ENCODE measurements at regions not wholly inside any gene's neighbourhood (a gene's known extent, or its start where the extent isn't known, plus 50 kb on each side); places are given as distances from the start of the nearest gene placed in this dataset.

- DNase-seq (ENCODE audit: extremely low spot score) = no peak
- ChIA-PET CTCF (no interaction called here), POLR2A (no interaction called here)
- TF ChIP-seq NFRKB (IDR thresholded peaks at IDR 0.05) = no peak
- no peak for TF ChIP-seq HDGF (IDR thresholded peaks at IDR 0.05; ENCODE audit: borderline replicate concordance)
- TF ChIP-seq FOXK2 (IDR thresholded peaks at IDR 0.05) = no peak
- no peak for TF ChIP-seq SUZ12 (IDR thresholded peaks at IDR 0.05)
- TF ChIP-seq BHLHE40 (IDR thresholded peaks at IDR 0.05; ENCODE audit: borderline replicate concordance) = no peak
- no peak for TF ChIP-seq FOXM1 (IDR thresholded peaks at IDR 0.05; ENCODE audit: borderline replicate concordance)
- no peak for TF ChIP-seq PKNOX1 (IDR thresholded peaks at IDR 0.05)
- no peak for TF ChIP-seq CTBP1 (IDR thresholded peaks at IDR 0.05; ENCODE audit: borderline replicate concordance)
These were observed 252.1 kb downstream of the TSN start for GRCh38 chr2:122007577-122007976.

GRCh38 chr2:122009561-122009960 is 254.1 kb downstream of the TSN start:
- DNase-seq (ENCODE audit: extremely low spot score) = no peak
- POLR2A ChIA-PET = no interaction called here
- TF ChIP-seq HDGF (IDR thresholded peaks at IDR 0.05; ENCODE audit: borderline replicate concordance) (no peak), BHLHE40 (IDR thresholded peaks at IDR 0.05; ENCODE audit: borderline replicate concordance) (no peak), FOXM1 (IDR thresholded peaks at IDR 0.05; ENCODE audit: borderline replicate concordance) (no peak), SUZ12 (IDR thresholded peaks at IDR 0.05) (no peak), TARDBP (IDR thresholded peaks at IDR 0.05) (no peak), SP1 (IDR thresholded peaks at IDR 0.05) (no peak), L3MBTL2 (conservative IDR thresholded peaks at IDR 0.05) (no peak), LEF1 (IDR thresholded peaks at IDR 0.05; ENCODE audit: borderline replicate concordance) (no peak), FOXA1 (IDR thresholded peaks at IDR 0.05) (no peak), ARNT (IDR thresholded peaks at IDR 0.05) (no peak), FOXK2 (IDR thresholded peaks at IDR 0.05) (no peak), NFRKB (IDR thresholded peaks at IDR 0.05) (no peak), ELF4 (IDR thresholded peaks at IDR 0.05) (no peak), PKNOX1 (IDR thresholded peaks at IDR 0.05) (no peak), ZNF384 (IDR thresholded peaks at IDR 0.05) (no peak)
- CTCF ChIA-PET = no interaction called here

GRCh38 chr2:122011493-122012270 is 256.2 kb downstream of the TSN start:
- TF ChIP-seq NFRKB (IDR thresholded peaks at IDR 0.05) (no peak), SP1 (IDR thresholded peaks at IDR 0.05) (no peak)
- ChIA-PET CTCF (no interaction called here), POLR2A (no interaction called here)
- no peak for DNase-seq (ENCODE audit: extremely low spot score)

- no peak for TF ChIP-seq CTBP1 (IDR thresholded peaks at IDR 0.05; ENCODE audit: borderline replicate concordance)
- TF ChIP-seq NFRKB (IDR thresholded peaks at IDR 0.05) = no peak
- TF ChIP-seq FOXK2 (IDR thresholded peaks at IDR 0.05) = no peak
- ChIA-PET POLR2A (no interaction called here), CTCF (no interaction called here)
- no peak for DNase-seq (ENCODE audit: extremely low spot score)
These were observed 263.3 kb downstream of the TSN start for GRCh38 chr2:122018736-122019135.

GRCh38 chr2:122019724-122020123 is 264.3 kb downstream of the TSN start:
- TF ChIP-seq SUZ12 (IDR thresholded peaks at IDR 0.05) (no peak), FOXA1 (IDR thresholded peaks at IDR 0.05) (no peak), ZNF384 (IDR thresholded peaks at IDR 0.05) (no peak), LEF1 (IDR thresholded peaks at IDR 0.05; ENCODE audit: borderline replicate concordance) (no peak), FOXM1 (IDR thresholded peaks at IDR 0.05; ENCODE audit: borderline replicate concordance) (no peak), BHLHE40 (IDR thresholded peaks at IDR 0.05; ENCODE audit: borderline replicate concordance) (no peak), ELF4 (IDR thresholded peaks at IDR 0.05) (no peak), L3MBTL2 (conservative IDR thresholded peaks at IDR 0.05) (no peak), TARDBP (IDR thresholded peaks at IDR 0.05) (no peak), NFRKB (IDR thresholded peaks at IDR 0.05) (no peak), PKNOX1 (IDR thresholded peaks at IDR 0.05) (no peak), ARNT (IDR thresholded peaks at IDR 0.05) (no peak), CTBP1 (IDR thresholded peaks at IDR 0.05; ENCODE audit: borderline replicate concordance) (no peak)
- DNase-seq (ENCODE audit: extremely low spot score) = no peak
- ChIA-PET CTCF (no interaction called here), POLR2A (no interaction called here)

- no peak for DNase-seq (ENCODE audit: extremely low spot score)
- TF ChIP-seq SUZ12 (IDR thresholded peaks at IDR 0.05) (no peak), NFRKB (IDR thresholded peaks at IDR 0.05) (no peak), ZNF384 (IDR thresholded peaks at IDR 0.05) (no peak), FOXA1 (IDR thresholded peaks at IDR 0.05) (no peak), FOXK2 (IDR thresholded peaks at IDR 0.05) (no peak), L3MBTL2 (conservative IDR thresholded peaks at IDR 0.05) (no peak), ELF4 (IDR thresholded peaks at IDR 0.05) (no peak), BHLHE40 (IDR thresholded peaks at IDR 0.05; ENCODE audit: borderline replicate concordance) (no peak), ARNT (IDR thresholded peaks at IDR 0.05) (no peak), LEF1 (IDR thresholded peaks at IDR 0.05; ENCODE audit: borderline replicate concordance) (no peak), CTBP1 (IDR thresholded peaks at IDR 0.05; ENCODE audit: borderline replicate concordance) (no peak), SP1 (IDR thresholded peaks at IDR 0.05) (no peak)
- ChIA-PET CTCF (no interaction called here), POLR2A (no interaction called here)
These were observed 264.9 kb downstream of the TSN start for GRCh38 chr2:122020377-122020776.

- ChIA-PET CTCF (no interaction called here), POLR2A (no interaction called here)
- TF ChIP-seq SUZ12 (IDR thresholded peaks at IDR 0.05) (no peak), ELF4 (IDR thresholded peaks at IDR 0.05) (no peak), LEF1 (IDR thresholded peaks at IDR 0.05; ENCODE audit: borderline replicate concordance) (no peak), TARDBP (IDR thresholded peaks at IDR 0.05) (no peak), FOXM1 (IDR thresholded peaks at IDR 0.05; ENCODE audit: borderline replicate concordance) (no peak), FOXA1 (IDR thresholded peaks at IDR 0.05) (no peak), SP1 (IDR thresholded peaks at IDR 0.05) (no peak), ZNF384 (IDR thresholded peaks at IDR 0.05) (no peak), ARNT (IDR thresholded peaks at IDR 0.05) (no peak), PKNOX1 (IDR thresholded peaks at IDR 0.05) (no peak), NFRKB (IDR thresholded peaks at IDR 0.05) (no peak), L3MBTL2 (conservative IDR thresholded peaks at IDR 0.05) (no peak), FOXK2 (IDR thresholded peaks at IDR 0.05) (no peak), HDGF (IDR thresholded peaks at IDR 0.05; ENCODE audit: borderline replicate concordance) (no peak), BHLHE40 (IDR thresholded peaks at IDR 0.05; ENCODE audit: borderline replicate concordance) (no peak), CTBP1 (IDR thresholded peaks at IDR 0.05; ENCODE audit: borderline replicate concordance) (no peak)
- no peak for DNase-seq (ENCODE audit: extremely low spot score)
These were observed 266.5 kb downstream of the TSN start for GRCh38 chr2:122021941-122022340.

Measured in HEK293T (cell line).